GM18519 (cell line): ENCODE measurements at regions not wholly inside any gene's neighbourhood (a gene's known extent, or its start where the extent isn't known, plus 50 kb on each side); places are given as distances from the start of the nearest gene placed in this dataset.
"Not testable (repeated sequence)": the region's sequence is repeated elsewhere in the genome, so short reads cannot be mapped to it uniquely, and the experiment has no call there.

Experiments
- ATAC-seq: cut with Tn5 transposase; IDR thresholded peaks from one replicate; pipeline ENCODE4 v1.9.1; 2021; ENCODE audit warnings: mild to moderate bottlenecking, moderate library complexity; ENCODE audit not compliant: unreplicated experiment, low FRiP score

DNA sequence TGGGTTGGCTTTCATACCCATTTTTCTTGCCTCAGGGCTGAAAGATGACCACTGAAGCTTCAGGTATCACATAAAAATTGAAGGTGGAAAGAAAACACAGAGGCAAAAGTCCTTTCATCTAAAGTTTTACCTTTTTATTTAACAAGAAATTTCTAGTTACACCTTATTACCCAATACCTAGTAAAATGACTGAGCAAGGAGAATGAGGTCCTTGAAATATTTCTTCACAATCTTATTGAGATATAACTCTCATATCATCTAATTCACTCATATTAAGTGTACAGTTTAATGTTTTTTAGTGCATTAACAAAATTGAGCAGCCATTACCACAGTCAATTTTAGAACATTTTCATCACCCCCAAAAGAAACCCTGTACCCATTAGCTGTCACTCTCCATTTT, 112.9 kb upstream of the ADTRP start:
- ATAC-seq: no peak

DNA sequence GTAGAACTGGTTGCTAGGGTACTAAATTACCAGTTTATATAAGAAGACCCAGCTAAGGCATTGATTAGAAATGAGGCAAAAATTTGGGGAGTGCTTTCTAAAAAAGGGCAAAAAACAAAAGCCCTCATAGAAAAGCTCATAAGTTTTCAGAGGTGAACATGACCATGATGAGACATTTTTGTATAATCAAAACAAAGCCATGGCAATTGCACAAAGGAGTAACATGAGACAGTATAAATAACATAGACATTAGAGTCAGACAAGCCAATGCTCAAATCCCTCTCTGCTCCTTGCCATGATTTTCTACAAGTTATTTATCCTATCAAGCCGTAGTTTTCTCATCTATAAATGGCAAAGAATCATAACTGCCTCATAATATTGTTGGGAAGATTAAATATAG, 112.2 kb upstream of the ADTRP start:
- ATAC-seq: no peak

DNA sequence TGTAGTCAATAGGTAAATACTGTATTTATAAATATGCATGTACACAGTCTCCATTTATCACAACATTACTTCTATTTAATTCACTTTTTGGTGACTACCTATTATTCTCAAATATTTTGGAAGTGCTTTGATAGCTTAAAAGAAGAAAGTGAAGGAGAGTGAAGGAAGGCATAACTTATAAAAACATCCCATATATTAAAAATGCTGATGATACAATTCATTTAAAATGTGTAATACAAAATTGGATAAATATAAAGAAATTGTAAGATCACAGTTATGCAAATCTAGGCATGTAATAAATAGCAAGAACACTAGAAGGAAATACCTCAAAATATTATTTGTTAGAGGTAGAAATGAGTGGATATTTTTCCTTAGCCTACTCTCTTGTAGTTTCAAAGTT, 111.6 kb upstream of the ADTRP start:
- ATAC-seq: no peak

DNA sequence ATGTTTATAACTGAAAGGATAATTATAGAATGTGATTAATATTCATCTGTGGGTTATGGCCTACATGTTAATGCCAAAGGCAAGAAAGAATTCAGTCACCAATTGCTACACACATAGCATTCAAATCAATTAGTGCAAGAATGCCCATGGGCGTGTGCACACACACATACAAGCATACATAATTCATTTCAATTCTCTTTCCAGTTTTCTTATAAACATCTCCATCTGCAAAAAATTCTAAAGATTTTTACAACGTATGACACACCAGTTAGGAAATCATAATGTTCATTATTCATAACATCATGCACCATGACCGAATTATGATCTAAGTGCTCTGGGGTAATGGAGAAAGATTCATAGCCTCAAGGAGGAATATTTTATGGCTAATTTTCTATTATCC, 111.0 kb upstream of the ADTRP start:
- no peak for ATAC-seq

DNA sequence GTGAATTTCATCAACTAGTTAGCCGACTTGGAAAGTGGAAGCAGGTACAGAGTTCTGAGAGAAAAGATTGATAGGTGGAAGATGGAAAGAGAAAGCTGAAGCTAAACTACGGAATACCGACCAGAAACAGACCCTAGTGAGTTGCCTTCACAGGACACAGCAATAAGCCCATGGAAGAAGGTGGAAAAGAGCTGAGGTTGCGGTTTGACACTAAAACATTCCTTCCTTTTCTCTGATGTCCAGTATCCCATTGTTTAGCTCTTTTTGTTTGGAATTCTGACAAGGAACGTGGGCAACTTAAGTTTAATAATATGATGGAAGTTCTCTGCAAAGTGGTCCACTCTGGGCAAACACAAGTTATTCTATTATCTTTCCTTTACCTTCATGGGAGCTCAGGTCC, 110.1 kb upstream of the ADTRP start:
- no peak for ATAC-seq

DNA sequence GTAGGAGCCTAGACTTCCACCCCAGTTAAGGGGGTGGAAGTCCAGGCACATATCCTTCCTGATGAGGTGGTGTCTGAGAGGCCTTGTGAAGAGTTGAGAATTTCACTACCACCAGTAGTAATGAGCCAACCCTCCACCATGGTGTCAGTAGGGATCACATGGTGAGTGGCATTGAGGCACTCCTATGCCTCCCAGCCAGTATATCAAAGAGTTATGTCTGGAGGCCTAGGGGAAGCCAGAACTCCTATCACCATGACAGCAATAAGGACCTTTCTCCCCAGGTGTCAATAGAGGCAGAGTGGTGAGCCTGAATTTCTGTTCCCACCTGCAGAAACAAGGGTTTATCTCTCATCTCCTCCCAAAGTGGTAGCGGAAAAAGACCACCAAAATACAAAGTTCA, 106.6 kb upstream of the ADTRP start:
- no peak for ATAC-seq

DNA sequence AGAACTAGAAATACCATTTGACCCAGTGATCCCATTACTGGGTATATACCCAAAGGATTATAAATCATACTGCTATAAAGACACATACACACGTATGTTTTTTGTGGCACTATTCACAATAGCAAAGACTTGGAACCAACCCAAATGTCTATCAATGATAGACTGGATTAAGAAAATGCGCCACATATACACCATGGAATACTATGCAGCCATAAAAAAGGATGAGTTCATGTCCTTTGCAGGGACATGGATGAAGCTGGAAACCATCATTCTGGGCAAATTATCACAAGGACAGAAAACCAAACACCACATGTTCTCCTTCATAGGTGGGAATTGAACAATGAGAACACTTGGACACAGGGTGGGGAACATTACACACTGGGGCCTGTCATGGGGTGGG, 104.9 kb upstream of the ADTRP start:
- not testable (repeated sequence) for ATAC-seq

DNA sequence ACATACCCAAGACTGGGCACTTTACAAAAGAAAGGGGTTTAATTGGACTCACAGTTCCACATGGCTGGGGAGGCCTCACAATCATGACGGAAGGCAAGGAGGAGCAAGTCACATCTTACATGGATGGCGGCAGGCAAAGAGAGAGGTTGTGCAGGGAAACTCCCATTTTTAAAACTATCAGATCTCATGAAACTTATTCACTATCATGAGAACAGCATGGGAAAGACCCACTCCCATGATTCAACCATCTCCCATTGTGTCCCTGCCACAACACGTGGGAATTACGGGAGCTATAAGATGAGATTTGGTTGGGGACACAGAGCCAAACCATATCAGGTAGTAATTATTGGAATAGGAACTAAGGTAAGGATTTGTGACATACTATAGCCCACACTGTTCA, 101.6 kb upstream of the ADTRP start:
- ATAC-seq: not testable (repeated sequence)

DNA sequence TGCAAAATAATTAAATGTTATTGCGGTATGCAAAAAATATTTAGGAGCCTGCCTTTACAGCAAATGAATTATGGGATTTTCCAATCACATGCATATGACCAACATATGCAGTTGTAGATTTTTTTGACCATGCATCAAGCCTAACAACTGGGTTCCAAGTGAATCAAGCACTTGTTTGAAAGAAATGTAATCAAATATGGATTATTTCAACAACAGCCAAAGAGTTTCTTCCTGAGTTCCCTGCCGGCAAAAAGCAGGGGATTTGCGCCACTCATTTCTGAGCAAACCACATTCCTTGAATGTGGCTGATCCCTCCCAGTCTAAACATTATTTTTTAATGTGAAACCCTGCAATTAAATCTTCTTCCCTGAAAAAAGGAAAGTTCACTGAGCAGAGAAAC, 100.1 kb upstream of the ADTRP start:
- no peak for ATAC-seq

DNA sequence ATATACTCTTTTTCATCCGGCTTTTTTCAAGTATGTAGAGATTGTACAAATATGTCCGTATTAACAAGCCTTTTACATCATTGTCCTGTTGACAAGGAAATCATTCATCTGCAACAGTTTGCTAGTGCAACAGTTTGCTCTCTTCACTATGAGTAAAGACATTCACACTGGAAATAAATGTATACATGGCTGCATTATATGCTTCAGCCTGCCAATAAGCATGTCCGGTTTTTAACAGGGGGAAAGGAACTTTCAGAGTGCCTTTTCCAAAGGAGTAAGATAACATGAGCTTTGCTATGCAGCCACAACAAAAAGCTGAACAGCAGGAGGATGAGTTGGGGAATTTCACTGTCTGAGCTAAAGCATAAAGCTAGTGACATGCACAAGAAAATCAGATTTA, 99.4 kb upstream of the ADTRP start:
- ATAC-seq: no peak

DNA sequence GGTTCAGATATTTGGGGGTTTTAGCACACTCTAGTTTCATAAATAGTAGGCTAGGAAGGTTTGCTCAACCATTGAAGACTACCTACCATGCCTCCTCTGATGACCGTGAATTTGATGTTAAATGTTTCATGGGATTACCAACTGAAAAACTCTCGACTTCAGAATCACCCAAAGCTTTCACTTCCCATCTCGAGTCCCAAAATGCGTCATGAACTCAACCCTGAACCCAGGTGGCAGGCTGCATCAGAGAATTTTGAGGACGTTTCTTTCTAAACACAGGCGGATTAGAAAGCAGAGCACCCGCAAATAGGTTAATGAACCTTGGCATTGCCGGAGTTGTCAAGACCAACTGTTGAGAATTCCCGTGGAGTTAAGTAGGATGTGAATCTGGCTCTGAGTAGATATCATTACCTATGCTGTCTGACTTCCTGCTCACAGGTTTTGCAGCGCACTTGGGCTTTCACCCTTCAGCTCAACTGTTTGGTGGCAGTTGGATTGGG, 98.4 kb upstream of the ADTRP start:
- peak; percentile 57 for ATAC-seq

DNA sequence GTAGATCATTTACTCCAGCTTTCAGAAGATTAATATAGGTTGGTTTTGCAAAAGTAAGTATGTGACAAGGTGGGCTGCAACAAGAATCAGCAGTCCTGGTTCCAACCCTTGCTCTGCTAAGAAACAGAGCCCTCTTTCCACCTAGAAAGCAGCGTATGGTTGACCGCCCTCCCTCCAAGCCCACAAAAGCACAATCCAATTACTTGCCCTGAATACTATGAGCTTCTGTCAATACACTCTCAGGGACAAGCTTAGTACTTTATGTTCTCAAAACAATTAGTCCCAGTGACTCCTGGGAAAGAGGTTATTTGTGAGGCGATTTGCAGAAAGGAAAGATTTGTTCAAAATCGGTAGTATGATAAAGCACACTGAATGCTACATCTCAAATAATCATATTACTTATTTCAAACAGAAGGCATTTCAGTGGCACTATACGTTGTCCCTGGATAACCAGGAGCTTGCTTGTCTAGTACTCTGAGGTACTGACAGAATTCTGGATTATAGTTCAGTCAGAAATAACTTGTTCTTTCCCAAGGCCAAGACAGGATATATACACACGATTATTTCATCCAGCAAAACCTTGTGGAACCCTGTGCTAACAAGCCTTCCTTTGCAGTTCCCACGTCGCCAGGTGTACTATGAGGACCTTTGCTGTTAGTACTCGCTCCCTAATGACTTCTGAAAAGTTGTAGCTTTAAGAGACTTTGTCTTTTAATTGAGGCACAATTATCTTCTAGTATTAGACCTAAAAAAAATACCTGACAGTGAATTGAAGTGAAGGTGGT, 96.9 kb upstream of the ADTRP start:
- no peak for ATAC-seq

DNA sequence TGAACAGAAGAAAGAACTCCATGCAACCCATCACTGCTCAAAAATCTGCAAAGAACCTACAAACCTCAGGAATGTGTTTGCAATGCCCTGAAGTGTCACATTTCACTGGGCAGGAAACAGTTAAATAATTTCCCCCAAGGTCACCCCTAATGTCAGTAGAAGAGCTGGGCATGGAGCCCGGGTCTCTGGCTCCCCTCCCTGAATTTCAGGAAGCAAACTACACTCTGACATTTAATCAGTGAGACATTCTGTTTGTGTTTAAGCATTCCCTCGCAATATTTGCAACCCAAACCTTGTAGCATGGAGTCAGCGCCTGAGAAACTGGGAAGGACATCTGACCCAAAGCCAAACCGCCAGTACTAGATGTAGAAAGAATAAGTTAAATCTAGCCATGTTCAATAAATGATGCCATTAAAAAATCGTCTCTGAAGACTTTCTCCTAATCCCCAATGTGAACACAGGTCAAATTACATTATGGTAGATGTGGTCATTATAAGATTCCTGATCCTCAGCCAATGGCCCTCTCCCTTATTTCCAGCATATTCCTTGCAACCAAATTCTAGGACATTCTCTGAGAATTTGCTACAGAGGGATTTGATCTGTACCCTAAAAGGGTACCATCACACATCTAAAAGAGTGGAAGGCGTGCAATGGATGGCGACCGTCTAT, 91.2 kb upstream of the ADTRP start:
- ATAC-seq: no peak

DNA sequence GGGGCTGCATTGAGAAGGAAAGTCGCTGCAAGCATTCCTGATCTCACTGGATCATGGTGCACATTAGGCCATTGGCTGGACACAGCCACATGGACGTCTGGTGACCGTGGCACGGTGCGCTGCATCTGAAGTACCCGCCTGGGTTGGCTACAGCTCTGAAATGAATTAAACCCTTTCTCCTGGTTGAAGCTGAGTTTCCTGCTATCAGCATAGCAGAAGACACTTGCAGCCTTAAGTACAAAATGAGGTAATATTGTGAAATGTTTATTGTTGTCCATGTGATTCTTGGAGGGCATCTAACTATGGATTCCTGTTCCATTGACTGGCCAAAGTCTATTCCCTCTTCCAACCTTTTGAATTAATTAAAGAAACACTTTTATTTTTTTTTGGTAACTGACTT, 89.8 kb upstream of the ADTRP start:
- ATAC-seq: no peak

DNA sequence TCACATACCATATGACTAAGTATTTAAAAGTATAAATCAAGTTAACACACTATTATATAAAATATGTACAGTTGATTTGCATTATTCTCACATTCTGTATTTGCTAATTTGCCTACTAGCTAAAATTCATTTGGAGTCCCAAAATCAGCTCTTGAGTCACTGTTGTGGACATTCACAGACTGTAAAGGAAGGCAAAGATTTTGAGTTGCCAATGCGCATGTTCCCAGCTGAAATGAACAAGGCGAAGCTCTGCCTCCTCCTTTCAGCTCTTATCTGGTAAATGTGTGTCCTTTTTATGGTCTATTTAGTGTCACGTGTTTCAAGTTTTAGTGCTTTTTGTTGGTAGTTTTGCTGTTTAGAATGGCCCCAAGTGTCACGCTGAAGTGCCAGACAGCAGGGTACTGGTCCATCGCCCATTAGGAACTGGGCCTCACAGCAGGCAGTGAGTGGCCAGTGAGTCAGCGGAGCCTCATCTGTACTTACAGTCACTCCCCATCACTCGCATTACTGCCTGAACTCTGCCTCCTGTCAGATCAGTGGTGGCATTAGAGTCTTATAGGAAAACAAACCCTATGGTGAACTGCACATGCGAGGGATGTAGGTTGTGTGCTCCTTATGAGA, 87.2 kb upstream of the ADTRP start:
- ATAC-seq: no peak

DNA sequence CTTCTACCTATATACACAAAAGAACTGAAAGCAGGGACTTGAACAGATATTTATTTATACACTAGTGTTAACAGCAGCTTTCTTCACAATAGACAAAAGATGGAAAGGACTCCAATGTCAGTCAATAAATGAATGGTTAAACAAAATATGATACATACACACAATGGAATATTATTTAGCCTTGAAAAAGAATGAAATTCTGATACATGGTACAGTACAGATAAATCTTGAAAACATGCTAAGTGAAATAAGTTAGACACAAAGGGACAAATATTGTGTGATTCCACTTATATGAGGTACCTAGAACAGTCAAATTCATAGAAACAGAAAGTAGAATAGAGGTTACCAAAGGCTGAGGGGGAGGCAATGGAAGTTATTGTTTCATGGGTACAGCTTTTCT, 79.8 kb upstream of the ADTRP start:
- no peak for ATAC-seq

DNA sequence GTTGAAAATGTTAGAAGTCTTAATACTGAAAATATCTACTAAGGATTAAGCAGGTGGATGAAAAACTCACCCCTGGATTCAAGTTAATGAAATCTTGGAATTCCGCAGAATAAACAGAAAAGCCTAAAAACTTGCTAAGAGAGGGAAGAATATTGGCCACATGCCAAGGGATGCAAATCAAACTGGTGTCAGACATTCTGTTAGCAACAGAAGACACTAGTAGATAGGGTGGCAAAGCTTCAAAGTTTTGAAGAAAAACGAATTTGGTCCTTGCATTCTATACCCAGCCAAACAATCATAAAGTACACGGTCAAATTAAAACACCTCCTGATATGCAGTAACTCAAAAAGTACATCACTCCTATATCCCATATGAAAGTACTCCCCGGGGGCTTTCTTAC, 77.1 kb upstream of the ADTRP start:
- ATAC-seq: no peak

DNA sequence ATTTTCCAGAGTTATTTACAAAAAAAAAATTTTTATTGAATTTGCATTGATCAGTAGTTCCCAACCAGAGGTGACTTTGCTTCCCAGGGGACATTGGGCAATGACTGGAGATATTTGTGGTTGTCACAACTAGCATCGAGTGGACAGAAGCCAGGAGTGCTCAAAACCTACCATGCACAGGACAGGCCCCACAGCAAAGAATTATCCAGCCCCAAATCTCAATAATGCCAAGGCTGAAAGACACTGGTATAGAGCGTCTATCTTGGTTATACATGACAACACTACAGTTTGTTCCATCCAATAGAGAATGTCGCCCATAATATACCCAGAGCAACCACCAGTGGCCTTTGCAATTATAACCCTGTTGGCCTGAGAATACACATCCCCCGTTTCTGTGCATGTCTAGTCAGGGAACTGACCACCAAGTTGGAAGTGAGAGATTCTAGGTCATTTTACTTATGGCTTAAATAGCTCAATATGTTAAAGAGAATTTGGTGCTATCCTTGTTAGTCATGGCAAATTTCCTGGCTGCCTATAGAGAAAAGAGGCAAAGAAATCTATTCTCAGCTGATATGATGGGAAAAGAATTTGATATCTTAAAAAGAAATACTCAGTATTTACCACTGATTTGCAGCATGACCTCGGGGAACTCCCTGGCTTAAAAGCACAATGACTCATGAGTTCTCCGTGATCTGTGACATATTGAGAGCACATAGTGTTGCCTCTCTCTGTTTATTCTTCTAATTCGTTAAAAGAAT, 76.0 kb upstream of the ADTRP start:
- no peak for ATAC-seq

DNA sequence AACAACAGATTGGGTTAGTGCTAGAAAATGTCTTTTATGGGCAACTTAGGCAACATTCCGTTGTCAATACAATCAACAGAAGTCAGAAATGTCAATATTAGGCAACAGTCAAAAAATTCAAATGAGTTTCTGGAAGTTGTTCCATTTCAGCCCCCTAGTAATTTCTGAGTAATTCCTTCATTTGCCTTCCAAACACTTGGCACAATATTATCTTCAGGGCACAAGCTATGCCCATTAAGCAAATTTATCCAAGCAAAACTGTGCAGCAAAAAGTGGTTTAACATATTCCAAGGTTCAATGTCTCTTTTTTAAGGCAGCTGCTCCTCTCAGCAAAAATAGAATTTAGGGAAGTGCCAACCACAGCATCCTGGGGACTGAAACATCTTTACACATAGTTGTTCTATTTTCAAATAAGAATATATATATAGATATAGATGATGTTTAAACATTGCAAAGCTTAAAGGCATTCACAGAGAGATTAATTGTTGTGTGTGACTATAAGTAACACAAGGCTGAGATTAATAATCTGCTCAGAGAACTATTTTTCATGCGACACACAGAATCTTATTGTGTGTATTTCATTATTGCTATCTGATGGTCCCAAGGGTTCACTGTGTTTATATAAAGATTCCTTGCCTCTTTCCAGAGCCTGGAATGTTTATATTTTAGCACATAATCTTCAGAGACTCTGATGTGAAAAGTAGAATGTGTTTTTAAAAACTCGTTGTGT, 75.2 kb upstream of the ADTRP start:
- no peak for ATAC-seq

DNA sequence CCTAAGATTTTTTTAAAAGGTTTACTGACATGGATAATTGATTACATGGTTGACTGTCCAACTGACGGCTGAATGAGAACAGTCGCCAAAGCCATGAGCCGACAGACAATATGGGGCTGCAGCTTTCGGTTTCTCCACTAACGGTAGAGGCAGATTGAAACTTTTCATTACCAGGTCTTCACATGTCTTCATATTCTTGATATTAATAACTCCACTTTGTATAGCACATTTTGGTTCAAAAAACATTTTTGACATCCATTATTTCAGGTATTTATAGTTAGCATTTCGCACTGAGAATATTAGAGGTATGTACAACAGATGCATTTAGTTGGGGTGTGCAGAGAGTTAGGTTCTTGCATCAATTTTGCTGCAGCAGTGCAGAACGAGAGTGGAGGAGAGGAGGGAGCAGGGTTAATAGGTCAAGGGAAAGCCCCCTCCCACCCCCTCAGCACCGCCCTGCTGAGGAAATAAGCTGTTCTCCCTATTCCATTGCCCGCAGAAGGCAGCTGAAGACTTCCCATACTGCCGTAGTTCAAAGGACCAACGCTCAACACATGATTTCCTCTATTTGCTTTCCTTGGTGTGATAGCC, 73.6 kb upstream of the ADTRP start:
- ATAC-seq: no peak
